HG03565 (cell line): ENCODE measurements at regions not wholly inside any gene's neighbourhood (a gene's known extent, or its start where the extent isn't known, plus 50 kb on each side); places are given as distances from the start of the nearest gene placed in this dataset.

Source experiments
- ATAC-seq: cut with Tn5 transposase; IDR thresholded peaks from one replicate; pipeline ENCODE4 v1.9.1; 2021; ENCODE audit warnings: mild to moderate bottlenecking, moderate library complexity; ENCODE audit not compliant: unreplicated experiment

DNA sequence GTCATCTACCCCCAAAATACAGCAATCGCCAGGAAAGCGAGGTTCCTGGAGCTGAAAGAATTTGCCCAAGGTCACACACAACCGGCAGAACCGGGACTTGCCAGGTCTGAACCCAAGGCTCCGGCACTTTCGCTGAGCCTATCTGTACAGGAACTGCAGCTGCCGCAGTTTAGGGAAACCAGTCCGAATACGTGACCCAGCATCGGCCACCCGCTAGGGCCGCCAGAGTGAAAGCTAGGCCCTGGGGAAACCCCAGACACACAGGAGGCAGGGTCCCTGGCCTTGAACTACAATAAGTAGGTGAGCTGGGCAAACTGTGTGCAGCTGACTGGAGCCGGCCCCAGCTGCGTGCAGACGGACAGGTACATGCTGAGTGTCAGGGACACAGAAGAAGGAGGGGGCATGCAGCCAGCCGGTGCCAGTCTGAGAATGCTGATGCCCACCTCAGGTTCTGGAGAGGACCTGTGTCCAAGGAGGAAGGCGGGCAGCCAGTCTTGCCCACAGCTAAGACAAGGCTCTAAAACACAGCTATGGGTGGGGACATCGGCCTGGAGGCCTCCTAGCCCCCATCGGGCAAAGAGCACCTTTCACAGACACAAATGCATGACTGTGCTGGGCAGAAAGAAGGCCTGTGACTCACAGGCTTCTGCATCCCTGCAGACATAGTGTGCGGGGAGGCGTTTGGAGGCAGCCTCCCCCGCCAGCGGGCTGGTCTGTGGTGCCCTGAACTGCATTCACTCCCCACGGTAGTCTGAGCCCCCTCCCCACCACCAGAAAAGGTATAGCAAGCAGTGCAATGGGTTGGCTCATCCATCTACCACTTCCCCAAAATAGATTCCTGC lies 107.4 kb upstream of the ID2 start:
- peak; percentile 45 for ATAC-seq

DNA sequence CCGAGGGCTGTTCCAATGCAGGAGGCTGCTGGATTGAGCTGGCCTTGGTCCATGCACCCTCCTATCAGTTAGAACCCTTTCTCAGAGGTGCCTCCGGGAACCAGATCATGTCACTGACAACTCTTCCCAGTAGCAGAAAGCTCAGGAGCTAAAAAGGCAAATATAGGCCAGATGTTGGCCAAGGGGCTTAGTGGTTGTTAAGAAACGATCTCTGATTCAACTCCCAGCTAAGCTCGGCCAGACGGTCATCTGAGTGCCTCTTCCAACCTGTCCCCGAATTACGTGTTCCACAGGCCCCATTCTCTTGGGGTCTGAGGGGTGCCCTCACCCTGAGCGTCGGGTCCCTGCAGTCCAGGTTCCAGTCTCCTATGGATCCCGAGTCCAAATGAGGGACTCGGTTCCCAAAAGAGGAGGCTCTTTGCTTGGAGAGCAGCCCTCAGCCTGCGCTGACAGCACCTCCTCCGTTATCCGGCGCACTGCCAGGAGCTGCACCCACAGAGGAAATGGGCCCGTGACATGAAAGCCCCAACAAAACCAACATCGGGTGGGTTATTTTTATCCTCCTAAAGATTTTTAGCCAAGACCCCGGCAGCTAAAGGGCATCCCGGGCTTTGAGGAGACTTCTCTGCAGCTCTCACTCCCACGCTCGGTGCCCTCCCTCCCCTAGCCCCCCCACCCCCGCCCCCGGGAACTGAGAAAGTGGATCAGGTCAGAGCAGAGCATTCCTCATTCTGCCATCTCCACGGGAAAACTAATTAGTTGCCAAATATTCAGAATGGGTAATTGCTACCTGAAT lies 106.6 kb upstream of the ID2 start:
- ATAC-seq = no peak

DNA sequence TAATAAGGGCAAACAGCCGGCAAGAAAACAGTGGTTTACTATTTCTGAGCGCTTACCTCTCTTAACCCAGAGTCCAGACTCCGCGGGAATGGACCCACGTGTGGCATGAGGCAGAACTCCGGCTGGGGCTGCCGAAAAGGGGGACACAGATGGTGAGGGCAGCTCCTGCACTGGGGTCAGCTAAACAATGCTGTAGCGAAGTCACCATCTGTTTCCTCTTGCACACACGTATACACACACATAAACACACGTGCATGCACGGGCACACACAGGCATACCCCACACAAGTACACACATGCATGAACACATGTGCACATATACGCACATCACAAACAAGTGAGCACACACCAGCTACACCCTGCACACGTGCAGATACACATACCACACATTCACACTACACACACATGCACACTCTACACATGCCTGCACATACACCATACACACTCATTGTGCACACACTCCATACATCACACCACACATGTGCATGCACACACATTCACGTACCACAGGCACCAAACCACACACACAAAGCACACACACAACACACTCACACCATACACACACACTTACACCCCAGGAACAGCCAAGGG lies 105.9 kb upstream of the ID2 start:
- ATAC-seq = no peak

DNA sequence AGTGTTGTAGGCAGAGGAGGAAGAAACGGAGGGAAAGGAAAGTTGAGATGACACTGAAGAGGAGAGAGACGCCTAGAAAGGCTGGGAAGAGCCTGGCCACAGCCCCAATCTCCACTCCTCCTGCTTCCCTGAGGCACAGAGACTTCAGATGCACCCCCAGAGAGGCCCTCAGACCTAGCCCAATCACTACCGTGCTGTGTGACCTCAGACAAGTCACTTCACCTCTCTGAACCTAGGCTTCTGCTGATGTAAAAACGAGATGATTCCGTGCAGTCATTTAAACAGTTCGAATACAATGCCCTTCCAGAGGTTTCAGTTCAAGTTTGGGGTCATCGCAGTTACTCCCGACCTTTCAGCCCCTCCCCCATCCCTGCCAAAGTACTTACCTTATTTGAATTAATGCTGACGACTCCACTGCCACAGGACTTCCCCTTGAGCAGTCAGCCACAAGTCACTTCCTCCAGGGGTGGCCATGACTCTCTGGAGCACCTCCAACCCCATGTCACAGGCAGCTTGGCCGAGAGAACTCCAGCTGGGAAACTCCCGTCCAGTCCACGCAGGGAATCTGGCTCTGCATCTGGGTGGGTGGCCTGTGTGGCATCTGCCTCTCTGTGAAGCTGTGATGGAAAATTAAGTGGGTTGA lies 105.2 kb upstream of the ID2 start:
- ATAC-seq = no peak

DNA sequence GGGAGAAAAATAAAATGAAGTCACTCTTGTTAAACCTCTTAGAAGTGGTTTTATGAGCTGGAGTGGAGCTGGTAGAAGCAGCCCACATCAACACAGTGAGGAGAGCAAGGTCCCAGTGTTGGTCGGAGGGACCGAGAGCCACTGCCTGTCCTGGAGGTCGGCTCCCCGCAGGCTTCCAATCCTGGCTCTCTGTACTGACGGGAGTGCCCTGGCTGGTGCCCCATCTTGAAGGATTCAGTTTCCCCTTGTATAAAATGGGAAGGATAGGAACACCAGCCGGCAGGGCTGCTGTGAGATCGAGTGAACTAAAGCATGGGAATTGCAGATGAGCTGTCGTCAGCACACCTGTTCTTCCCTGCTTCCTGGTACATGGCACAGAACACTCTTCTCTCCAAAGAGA lies 104.3 kb upstream of the ID2 start:
- no peak for ATAC-seq

DNA sequence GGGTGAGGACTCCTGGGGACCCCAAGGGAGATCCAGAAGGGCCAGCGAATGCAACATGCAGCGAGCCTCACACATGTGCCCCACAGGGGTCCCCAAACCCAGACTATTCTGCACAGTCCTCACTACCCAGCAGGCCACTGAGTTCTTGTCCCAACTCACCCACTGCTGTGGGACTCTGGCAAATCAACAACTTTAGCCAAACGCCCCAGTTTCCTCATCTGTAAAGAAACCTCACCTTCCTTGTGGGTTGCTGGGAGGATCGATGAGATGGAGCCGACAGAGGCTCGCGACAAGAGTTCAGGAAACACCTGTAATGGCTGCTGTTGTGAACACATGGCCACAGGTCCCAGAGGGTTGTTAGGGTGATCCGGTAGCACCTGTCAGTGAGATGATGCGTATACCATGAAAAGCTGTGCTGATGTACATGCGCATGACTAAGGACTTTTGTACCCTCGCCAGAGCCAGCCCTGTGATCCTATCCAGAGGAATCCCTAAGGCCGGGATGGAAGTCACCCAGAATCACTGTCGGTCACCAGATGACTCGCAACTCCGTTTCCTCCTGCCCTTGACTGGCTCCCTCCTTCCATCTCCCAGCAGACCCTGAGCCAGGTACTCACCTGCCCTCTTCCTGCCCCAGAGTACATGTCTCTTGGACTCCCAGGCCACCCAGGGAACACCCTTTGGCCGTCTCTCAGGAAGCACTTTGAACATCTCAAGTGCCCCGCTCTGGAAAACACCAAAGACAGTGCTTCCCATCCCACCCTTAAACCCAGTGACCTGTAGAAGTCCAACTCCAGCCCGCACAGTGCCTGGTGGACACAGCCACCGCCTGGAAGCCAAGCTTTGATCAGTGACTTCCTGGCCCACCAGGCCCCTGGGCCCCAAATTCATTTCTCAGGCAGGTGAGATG lies 103.3 kb upstream of the ID2 start:
- ATAC-seq = no peak

DNA sequence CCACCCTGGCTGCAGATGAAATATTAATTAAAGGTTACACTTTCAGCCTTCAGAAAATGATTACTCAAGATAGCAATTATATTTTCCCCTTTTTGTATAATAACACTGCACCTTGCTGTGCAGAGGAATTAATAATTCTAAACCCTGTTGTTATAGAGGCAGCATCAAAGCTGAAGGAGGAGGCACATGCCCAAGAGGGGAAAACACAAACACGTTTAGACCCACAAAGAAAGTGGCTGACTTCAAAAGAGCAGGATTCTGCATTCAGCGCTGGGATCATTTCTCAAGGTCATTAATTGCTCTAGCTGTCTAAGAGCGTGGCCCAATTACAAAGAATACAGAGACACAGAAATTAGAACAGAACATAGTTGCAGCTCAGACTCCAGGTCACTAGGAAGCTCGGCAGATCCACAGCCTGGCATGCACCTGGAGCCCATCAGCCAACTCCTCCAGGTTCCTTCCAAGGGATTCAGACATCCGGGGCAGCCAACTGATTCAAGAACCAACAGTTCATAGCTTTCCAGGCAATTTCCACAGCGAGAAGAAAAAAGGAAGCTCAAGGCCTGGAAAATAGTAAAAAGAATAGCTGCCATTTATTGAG lies 102.3 kb upstream of the ID2 start:
- no peak for ATAC-seq

DNA sequence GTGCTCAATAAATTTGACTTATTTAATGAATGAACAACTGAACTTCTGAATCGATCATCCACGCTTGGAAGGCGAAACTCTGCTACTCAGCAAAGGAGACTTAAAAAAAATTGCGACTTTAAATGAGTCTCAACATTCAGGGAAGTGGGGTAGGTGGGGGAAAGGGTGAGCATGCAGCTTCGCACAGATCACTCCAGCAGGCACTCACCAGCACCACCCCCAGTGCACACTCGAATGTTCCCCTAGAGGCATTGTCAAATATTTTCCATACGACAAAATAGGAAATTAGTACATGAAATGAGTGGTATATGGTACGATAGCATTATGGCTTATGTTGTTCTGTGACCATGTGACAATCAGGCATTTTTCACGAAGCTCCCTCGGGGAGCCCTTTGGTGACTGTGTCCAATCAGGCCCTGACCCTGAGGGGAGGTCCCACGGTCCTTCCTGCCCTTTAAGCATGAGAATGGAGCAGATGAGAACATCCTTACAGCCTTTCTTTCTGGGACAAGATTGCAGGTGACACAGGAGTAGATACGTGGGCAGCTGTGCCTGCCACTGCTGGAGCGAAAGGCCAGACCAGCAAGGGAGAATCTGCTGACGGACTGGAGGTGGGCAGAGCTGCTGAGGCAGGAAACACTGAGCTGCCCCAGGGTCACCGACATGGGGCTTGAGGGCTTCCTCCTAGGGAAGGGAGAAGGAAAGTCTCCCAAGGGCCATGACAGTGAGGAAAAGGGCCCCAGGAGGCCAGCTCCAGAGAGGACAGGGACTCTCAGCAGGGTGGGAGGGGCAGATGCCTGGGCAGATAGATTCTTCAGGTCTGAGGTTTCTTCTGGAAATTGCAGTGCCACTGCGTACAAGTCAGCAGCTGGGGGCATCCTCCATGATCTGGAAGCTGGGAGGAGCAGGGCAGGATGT lies 101.3 kb upstream of the ID2 start:
- ATAC-seq = no peak

DNA sequence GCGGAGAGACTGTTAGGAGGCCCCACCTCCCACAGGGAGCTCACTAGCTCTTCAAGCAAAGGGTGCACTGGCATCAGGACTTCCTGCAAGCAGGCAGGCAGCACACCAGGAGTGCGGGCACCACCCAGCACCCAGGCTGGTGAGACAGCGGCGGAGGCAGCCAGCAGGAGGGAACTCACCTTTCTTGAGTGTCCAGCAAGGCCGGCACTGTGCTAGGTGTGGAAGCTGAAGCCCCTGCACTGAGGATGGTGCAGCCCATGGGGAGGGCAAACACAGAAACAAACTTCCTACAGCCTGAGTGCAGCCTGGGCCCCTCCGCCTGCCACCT lies 100.7 kb upstream of the ID2 start:
- no peak for ATAC-seq

DNA sequence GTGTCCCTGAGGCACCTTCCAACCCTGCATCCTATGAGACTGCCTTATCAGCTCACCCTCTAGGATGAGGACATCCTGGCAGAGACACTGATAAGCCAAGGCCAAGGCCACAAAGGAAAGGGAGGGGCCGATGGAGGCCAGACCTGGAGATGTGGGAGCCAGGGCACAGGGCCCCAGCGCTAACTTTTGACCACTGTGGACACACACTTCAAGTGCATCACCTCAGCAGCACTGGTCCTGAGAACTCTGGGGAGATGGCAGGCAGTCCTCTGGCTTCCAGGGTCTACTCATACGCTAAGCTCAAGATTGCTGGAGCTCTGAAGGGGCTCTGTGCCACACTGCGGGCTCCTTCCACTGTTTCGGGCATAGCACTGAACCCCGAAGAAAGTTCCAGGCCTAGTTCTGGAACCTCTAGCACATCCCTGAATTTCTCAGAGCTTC lies 100.2 kb upstream of the ID2 start:
- no peak for ATAC-seq

DNA sequence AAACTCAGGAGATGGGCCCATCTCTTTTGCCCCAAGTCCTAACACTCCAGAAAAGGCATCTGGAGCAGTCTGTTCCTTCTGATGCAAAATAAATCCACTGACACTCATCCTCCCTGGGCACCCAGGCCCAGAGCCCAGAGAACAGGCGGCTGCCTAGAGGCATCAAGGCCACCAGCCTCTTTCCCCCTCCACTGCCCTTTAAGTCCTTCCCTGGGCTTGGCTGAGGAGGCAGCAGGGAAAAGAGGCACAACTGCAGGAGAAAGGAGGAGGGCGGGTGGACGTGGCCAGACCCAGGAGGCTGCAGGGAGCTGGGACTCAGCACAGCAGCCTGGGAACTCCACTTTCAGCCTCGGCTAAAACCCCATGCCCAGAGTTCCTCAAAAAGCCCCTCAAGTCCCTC lies 99.7 kb upstream of the ID2 start:
- no peak for ATAC-seq

DNA sequence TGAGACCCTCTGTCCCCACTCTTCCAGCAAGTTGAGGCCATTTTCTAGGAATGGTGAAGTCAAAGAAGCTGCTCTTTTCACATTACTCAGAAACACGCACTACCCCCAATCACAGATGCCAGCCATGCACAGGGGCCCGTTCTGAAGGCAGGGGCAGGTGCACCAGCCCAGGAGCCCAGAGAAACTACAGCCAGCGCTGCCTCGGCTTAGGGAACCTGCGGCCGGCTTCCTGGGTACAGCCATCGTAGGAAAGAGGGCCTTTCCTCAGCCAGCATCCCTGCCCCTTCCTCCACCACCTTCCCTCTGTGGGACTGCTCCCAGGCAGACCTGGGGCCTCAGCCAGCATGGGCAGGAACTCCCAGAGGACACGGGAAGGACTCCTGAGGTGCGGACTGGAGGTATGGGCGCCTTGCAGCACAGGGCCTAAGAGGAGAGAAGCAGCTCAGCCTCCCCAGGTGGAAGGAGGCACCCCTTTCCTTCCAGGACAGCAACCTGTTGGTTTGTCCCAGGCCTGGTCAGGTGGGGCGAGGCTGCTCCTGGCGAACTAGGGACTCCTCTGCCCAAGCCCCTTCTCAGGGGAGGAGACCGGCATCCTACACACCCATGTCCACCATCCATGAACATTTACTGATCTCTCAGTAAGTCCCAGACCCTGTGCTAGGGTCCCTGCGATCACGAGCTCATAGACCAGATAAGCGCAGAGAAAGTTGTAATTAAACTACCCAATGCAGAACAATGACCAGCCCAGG lies 99.0 kb upstream of the ID2 start:
- ATAC-seq = no peak

DNA sequence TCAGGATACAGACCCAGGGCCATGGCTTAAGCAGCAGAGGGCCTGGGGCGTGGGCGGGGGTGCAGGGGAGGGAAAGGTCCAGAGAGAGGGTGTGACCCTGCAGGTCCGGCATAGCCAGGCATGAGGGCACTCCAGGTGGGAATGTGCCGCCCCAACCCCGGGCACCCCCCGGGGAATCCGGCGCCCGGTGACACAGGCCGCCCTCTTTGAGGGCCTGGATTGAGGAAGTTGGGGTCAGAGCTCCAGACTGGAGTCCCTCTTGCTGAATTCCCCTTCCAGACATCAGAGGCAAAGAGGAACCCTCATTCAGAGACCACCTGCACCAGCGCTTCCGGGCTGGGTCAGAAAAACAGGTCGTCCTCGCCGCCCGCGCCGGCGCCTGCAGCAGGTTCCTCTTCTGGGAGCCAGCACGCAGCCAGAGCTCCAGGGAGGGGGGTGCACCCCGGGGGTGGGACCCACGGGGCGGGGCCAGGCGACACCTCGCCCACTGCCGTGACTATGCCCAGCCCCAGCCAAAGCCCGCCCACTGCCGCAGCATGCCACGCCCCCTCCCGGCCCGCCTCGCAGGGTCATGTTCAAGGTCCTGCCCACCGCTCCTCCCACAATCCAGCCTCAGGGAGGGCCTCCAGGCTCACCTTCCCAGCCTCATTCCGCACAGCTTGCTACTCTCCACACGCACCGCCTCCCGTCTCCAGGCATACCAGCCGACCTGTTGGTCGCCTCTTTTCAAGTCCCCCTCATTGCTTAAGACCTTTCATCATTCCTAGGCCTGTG lies 98.3 kb upstream of the ID2 start:
- peak; percentile 60 for ATAC-seq

DNA sequence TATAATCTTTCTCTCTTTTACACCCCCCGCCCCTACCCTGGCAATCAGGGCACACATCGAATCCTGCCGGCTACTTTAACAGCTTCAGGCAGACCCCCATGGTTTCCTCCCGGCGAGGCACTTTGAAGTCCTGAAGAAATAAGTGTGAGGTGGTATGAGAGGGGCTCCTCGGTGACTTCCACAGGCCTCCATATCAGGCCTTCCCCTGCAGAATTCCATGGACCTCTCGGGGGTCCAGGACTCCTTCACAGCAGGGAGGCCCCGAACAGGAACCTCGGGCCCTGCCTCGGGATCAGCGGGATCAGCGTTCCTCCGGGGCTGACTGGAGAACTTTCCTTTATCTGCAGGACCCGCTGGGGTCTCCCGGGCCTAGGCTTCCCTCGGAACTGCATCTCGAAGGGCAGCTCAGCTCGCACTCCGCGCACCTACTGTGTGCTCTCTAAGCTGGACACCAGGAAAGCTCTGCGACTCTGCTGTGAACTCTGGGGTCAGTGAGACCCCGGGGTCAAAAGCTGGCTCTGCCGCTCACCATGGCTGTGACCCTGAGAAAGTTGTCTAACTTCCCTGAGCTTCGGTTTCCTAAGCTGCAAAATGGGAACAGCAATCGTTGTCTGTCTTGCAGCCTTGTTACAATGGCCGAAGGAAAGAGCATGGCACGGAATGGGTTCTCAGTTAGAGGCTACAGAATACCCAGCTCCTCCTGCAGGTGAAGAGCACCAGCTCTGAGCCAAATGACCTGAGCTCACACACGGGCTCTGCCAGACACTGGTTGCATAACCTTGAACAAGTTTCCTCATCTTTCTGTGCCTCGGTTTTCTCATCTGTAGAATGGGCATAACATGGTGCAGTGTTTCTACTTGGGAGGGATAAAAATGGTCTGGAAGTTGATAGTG lies 97.4 kb upstream of the ID2 start:
- ATAC-seq = no peak

DNA sequence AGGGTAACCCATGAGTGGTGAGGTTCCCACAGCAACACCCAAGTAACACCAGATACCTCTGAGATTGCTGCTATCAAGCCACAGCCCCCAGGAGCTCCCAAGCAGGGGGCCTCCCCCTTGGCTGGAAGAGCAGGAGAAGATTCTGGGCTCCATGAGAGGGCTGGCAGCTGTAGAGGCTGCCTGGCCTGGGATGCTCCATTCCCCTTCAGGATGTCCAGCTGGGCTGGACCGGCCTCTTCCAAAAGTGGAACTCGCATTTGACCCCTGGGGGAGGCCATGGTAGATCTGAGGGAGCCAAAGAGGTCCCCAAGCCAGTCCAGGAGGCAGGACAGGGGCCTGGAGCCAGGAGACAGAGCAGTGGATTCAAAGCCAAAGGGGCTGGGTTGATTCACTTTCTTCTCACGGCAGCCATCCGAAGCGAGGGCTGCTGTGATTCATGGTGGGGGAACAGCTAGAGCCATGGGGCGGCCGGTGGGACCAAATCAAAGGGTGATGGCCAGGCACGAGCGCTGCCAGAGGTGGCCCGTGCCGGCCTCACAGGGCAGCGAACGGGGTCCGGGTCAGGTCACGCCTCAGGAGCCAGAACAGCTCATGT lies 95.3 kb upstream of the ID2 start:
- no peak for ATAC-seq

DNA sequence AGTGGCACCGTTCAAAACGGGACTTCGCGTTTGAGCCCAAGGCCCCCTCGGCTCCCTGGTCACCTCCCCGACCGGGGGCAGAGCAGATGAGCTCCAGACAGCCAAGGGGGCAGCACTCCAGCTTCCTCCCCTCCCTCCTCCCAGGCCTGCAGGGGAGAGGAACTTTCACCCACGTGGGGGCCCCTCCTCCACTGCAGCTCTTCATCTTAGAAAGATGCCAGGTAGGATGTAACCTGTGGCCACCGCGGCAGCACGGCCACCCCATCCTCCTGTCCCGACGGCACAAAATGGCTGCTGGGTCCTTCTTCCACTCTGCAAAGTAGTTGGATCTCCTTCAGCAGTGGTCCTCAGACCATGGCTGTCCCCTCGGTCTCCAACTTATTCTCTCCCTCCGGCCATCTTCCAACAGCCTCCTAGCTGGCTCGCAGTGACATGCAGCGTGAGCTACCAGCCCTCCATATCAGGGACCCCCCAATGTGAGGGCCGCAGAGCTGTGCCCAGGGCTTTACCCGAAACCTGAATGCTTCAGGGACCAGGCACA lies 94.5 kb upstream of the ID2 start:
- ATAC-seq = no peak
